PC-9 (cell line): ENCODE measurements at regions not wholly inside any gene's neighbourhood (a gene's known extent, or its start where the extent isn't known, plus 50 kb on each side); places are given as distances from the start of the nearest gene placed in this dataset.
"Not testable (repeated sequence)": the region's sequence is repeated elsewhere in the genome, so short reads cannot be mapped to it uniquely, and the experiment has no call there.

Experiments used
- BruUV-seq: library from RNA; stranded (reverse); fragments of 400-500 nt; replicated peaks from 2 replicates; lab custom pipeline; 2021; lab: Mats Ljungman, UMichigan
- CTCF ChIA-PET: fragments of 300-600 bp; sonication (Branson Sonifier 250); formaldehyde crosslinking; loops from one replicate; lab custom pipeline; 2022; ENCODE audit warnings: antibody characterized with exemption; lab: Charles Lee
- POLR2A ChIA-PET: fragments of 300-600 bp; sonication (Branson Sonifier 250); formaldehyde crosslinking; loops from one replicate; lab custom pipeline; 2022; ENCODE audit warnings: antibody characterized with exemption; ENCODE audit not compliant: unreplicated experiment; lab: Charles Lee
- DNase-seq, 2 experiments: peaks; one replicate each; pipeline versions ENCODE4 v3.0.0 to v3.0.0-alpha.2; 2015 to 2022; ENCODE audit warnings: mixed read lengths in 1 of 2
- H2AFZ ChIP-seq: fragments of 200-600 bp; sonication (generic); 2 replicates; pipeline ENCODE4 v1.8.1; 2017; ENCODE audit warnings: antibody characterized with exemption
- H3F3A ChIP-seq: fragments of 200-600 bp; sonication (generic); 2 replicates; pipeline ENCODE4 v1.8.1; 2017; ENCODE audit warnings: antibody characterized with exemption, mild to moderate bottlenecking, low read depth; ENCODE audit not compliant: insufficient read depth
- H3K27ac ChIP-seq: fragments of 200-600 bp; sonication (generic); 2 replicates; pipeline ENCODE4 v1.6.1; 2016; ENCODE audit warnings: mixed run types
- H3K27me3 ChIP-seq: fragments of 200-600 bp; sonication (generic); 2 replicates; pipeline ENCODE4 v1.6.1; 2016; ENCODE audit warnings: low read depth, mixed run types; ENCODE audit not compliant: insufficient read depth
- H3K36me3 ChIP-seq: fragments of 200-600 bp; sonication (generic); 2 replicates; pipeline ENCODE4 v1.6.1; 2016; ENCODE audit warnings: low read depth, mixed run types
- H3K4me1 ChIP-seq: fragments of 200-600 bp; sonication (generic); replicated peaks from 2 replicates; pipeline ENCODE4 v1.6.1; 2016; ENCODE audit warnings: mixed run types; ENCODE audit not compliant: insufficient read depth
- H3K4me2 ChIP-seq: fragments of 200-600 bp; sonication (generic); 2 replicates; pipeline ENCODE4 v1.6.1; 2017; ENCODE audit warnings: mixed run types
- H3K4me3 ChIP-seq: fragments of 200-600 bp; sonication (generic); 2 replicates; pipeline ENCODE4 v1.6.1; 2016; ENCODE audit warnings: mixed run types
- H3K79me2 ChIP-seq: fragments of 200-600 bp; sonication (generic); 2 replicates; pipeline ENCODE4 v1.6.1; 2017; ENCODE audit warnings: low read depth, mixed run types
- H3K9me2 ChIP-seq: fragments of 200-600 bp; sonication (generic); 2 replicates; pipeline ENCODE4 v1.8.1; 2017; ENCODE audit warnings: mild to moderate bottlenecking; ENCODE audit not compliant: insufficient read depth
- H3K9me3 ChIP-seq: fragments of 200-600 bp; sonication (generic); 2 replicates; pipeline ENCODE4 v1.8.1; 2016; ENCODE audit warnings: low read depth; ENCODE audit not compliant: insufficient read depth
- H4K20me1 ChIP-seq: fragments of 200-600 bp; sonication (generic); 2 replicates; pipeline ENCODE4 v1.8.1; 2017; ENCODE audit not compliant: insufficient read depth
- EZH2 ChIP-seq: fragments of 200-600 bp; sonication (generic); IDR thresholded peaks from 2 replicates; pipeline ENCODE4 v1.8.0; 2017; ENCODE audit warnings: antibody characterized with exemption, low read depth
- intact Hi-C: fragments of 100-400 bp; cut with micrococcal nuclease; formaldehyde crosslinking; loops from one replicate; pipeline ENCODE4 v1.10.0; 2022; ENCODE audit not compliant: unreplicated experiment
- TF ChIP-seq, protein P1 (sequence below): fragments of 200-600 bp; sonication (generic); conservative IDR thresholded peaks from 2 replicates; pipeline ENCODE4 v1.6.1; 2017; ENCODE audit warnings: mixed run types, antibody characterized with exemption, mild to moderate bottlenecking, moderate library complexity

DNA sequence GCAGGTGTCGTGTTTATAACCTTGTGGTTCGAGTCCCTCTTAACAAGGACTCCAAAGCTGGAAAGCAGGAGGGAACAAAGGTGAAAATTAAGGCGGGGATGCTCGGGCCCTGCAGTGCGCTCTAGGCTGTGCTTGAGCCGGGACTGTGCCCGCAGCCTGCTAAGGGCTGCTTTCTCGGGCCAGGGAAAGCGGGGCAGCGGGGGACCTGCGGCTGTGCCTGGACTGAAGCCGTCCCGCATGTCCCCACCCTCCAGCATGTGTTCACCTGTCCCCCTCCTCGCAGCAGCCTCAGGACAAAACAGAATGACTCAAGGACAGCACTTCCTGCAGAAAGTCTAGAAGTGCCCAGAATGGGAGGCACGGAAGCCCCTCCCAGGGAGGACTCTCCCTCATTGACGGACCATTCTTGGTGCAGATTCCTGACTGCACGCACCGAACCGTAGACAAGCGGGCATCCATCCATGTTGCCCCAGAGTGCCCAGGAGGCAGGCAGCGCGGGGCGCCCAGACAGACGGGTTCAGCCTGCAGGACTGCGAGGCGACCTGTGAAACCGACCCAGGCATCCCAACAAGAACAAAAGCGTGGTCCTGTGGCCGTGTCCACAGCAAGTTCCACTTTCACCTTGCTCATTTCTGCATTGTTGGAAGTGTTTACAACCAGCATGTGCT lies 342.9 kb downstream of the MAGEB5 start:
- intact Hi-C loops, result no loop called here
- BruUV-seq, result no TSS peak
- Histone ChIP-seq H3K36me3 (no peaks in the 10 kb centered on the region), H2AFZ (no peak overlapping the region), H3K79me2 (no peaks in the 10 kb centered on the region), H3K9me3 (no peaks in the 10 kb centered on the region), H3K27ac (no peak overlapping the region), H3K27me3 (no peaks in the 10 kb centered on the region), H3K4me3 (no peak overlapping the region), H3K4me1 (no peaks in the 10 kb centered on the region), H3K4me2 (no peak overlapping the region), H3K9me2 (no peaks in the 10 kb centered on the region), H3F3A (no peaks in the 10 kb centered on the region), H4K20me1 (no peaks in the 10 kb centered on the region)
- POLR2A ChIA-PET, result no interaction called here
- CTCF ChIA-PET, result no interaction called here
- no peak for DNase-seq
- TF ChIP-seq, protein P1, sequence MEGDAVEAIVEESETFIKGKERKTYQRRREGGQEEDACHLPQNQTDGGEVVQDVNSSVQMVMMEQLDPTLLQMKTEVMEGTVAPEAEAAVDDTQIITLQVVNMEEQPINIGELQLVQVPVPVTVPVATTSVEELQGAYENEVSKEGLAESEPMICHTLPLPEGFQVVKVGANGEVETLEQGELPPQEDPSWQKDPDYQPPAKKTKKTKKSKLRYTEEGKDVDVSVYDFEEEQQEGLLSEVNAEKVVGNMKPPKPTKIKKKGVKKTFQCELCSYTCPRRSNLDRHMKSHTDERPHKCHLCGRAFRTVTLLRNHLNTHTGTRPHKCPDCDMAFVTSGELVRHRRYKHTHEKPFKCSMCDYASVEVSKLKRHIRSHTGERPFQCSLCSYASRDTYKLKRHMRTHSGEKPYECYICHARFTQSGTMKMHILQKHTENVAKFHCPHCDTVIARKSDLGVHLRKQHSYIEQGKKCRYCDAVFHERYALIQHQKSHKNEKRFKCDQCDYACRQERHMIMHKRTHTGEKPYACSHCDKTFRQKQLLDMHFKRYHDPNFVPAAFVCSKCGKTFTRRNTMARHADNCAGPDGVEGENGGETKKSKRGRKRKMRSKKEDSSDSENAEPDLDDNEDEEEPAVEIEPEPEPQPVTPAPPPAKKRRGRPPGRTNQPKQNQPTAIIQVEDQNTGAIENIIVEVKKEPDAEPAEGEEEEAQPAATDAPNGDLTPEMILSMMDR, result no peak
- TF ChIP-seq EZH2, result no peak

DNA sequence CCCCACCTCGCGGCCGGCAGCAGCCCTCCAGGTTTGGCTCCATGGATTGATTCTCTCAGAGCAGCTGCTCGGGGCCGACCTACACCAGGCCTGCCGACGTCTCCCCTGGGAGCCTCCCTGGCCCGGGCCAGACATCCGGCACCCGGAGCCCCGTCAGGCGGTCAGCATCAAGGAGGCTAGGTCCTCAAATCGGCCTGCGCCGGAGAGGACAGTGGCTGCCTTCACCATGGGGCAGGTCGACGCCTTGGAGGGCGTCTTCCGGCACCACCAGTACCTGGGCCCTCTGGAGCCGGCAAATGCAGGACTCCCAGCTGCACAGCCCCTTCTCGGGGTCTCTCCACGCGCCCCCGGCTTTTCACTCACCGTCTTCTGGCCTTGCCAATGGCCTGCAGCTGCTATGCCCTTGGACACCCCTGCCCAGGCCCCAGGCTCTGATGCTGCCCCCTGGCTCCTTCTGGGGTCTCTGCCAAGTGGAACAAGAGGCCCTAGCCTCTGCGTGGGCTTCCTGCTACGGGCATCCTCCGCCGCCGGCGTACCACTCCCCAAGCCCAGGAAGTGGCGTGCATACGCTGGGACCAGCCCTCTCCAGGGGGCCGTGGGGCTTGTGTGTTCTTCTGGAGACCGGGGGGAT lies 341.8 kb downstream of the MAGEB5 start:
- POLR2A ChIA-PET, result no interaction called here
- intact Hi-C loops, result no loop called here
- Histone ChIP-seq H3K9me2 (no peaks in the 10 kb centered on the region), H3F3A (no peaks in the 10 kb centered on the region), H3K79me2 (no peaks in the 10 kb centered on the region), H3K27me3 (no peaks in the 10 kb centered on the region), H3K27ac (no peak overlapping the region), H3K4me3 (no peak overlapping the region), H2AFZ (no peak overlapping the region), H3K36me3 (no peaks in the 10 kb centered on the region), H3K4me2 (no peak overlapping the region), H4K20me1 (no peaks in the 10 kb centered on the region), H3K4me1 (no peaks in the 10 kb centered on the region), H3K9me3 (no peaks in the 10 kb centered on the region)
- no peak for DNase-seq
- TF ChIP-seq, protein P1, result no peak
- TF ChIP-seq EZH2, result no peak
- no TSS peak for BruUV-seq
- CTCF ChIA-PET, result no interaction called here

DNA sequence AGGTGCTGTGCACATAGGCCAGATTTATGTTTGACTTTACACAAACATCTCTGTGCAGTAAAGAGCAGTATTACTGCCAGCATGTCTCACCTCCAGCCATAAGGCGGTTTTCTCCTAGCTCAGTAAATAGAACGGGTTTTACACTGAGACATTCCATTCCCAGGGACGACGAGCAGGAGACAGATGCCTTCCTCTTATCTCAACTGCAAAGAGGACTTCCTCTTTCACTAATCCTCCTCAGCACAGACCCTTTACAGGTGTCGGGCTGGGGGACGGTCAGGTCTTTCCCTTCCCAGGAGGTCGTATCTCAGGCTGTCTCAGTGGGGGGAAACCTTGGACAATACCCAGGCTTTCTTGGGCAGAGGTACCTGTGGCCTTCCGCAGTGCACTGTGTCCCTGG lies 309.8 kb downstream of the MAGEB5 start:
- H3K9me2 ChIP-seq, BruUV-seq, H3K9me3 ChIP-seq, H3K27ac ChIP-seq, H2AFZ ChIP-seq, CTCF ChIA-PET, intact Hi-C loops, H4K20me1 ChIP-seq, H3K4me3 ChIP-seq, H3K27me3 ChIP-seq, H3K4me2 ChIP-seq, H3F3A ChIP-seq, H3K79me2 ChIP-seq, POLR2A ChIA-PET, H3K4me1 ChIP-seq, DNase-seq, H3K36me3 ChIP-seq: not testable (repeated sequence)
